Adrenal gland (tissue), 9 donors: ENCODE measurements at regions not wholly inside any gene's neighbourhood (a gene's known extent, or its start where the extent isn't known, plus 50 kb on each side); places are given as distances from the start of the nearest gene placed in this dataset.

Source experiments
- DNase-seq, 7 donors: peaks; one replicate each; pipeline ENCODE4 v3.0.0-alpha.2; 2019 to 2020
- H3K27ac ChIP-seq, 5 donors: fragments of 200-600 bp; sonication (generic) in 4 of 5; 1 replicate in 3 of 5; 2 replicates in 2 of 5; pipeline versions ENCODE4 v1.5.1 to v1.8.0; 2016 to 2020; ENCODE audit warnings: mild to moderate bottlenecking in 1 of 5
- H3K27me3 ChIP-seq: fragments of 200-600 bp; 2 replicates; pipeline ENCODE4 v1.8.0; 2021
- H3K36me3 ChIP-seq, 2 donors: fragments of 200-600 bp; replicated peaks in 1 of 2; 1 replicate in 1 of 2; 2 replicates in 1 of 2; pipeline versions ENCODE4 v1.5.1 to v1.8.0; 2018 to 2022
- H3K4me1 ChIP-seq, 2 donors: fragments of 200-600 bp; replicated peaks in 1 of 2; 1 replicate in 1 of 2; 2 replicates in 1 of 2; pipeline versions ENCODE4 v1.5.1 to v1.8.0; 2018 to 2021
- H3K4me3 ChIP-seq, 4 donors: fragments of 200-600 bp; sonication (generic) in 3 of 4; one replicate each; pipeline ENCODE4 v1.5.1; 2016 to 2018
- H3K9me3 ChIP-seq, 3 donors: fragments of 200-600 bp; sonication (generic) in 1 of 3; replicated peaks in 1 of 3; 1 replicate in 2 of 3; 2 replicates in 1 of 3; pipeline versions ENCODE4 v1.5.1 to v1.8.0; 2016 to 2021
- POLR2A ChIP-seq, 2 donors: fragments of 450-650 bp; IDR thresholded peaks; one replicate each; pipeline ENCODE4 v1.6.1; 2017; ENCODE audit warnings: antibody characterized with exemption in 2 of 2, mild to moderate bottlenecking in 2 of 2, moderate library complexity in 1 of 2
- WGBS, 4 donors: extraction: QIAGEN DNeasy Blood & Tissue Kit in 2 of 4; methylation state at CpG; one replicate each; pipeline versions ENCODE4 v1.1.5 to v1.1.7; 2013 to 2017; 5-methylcytosine and 5-hydroxymethylcytosine counted together
- intact Hi-C, 2 donors: fragments of 100-400 bp; cut with DNase I; formaldehyde crosslinking; loops; one replicate each; pipeline versions ENCODE4 v1.14.1 to v1.15.0; 2022 to 2023
- TF ChIP-seq, protein P1 (sequence below), 6 experiments: fragments of 450-650 bp in 4 of 6; fragments of 200-600 bp in 2 of 6; sonication (generic) in 1 of 6; IDR thresholded peaks; 1 replicate in 5 of 6; 2 replicates in 1 of 6; pipeline versions ENCODE4 v1.5.1 to v1.8.0; 2016 to 2021; ENCODE audit warnings: antibody characterized with exemption in 6 of 6, mild to moderate bottlenecking in 2 of 6, moderate library complexity in 1 of 6
- donor health status: healthy with polysubstance abuse.
- donor health status: Bipolar disorder and iron deficiency.
- donor health status: DM: yes; HTN: yes; CAD: no.
- donor health status: DM: no; HTN: no; CAD: no.
- donor health status: DM: no; HTN: no; CAD: no.

- H3K27me3 ChIP-seq: no peaks in the 10 kb centered on the region
- H3K4me3 ChIP-seq: no peak overlapping the region
- no peak for DNase-seq
- H3K4me1 ChIP-seq: no peaks in the 10 kb centered on the region
- 61 to 69% (median 66%) methylated on average over 4 of the region's 4 CpGs for WGBS, 4 donors
- no peak for TF ChIP-seq POLR2A (IDR thresholded peaks at IDR 0.05)
- TF ChIP-seq, protein P1, sequence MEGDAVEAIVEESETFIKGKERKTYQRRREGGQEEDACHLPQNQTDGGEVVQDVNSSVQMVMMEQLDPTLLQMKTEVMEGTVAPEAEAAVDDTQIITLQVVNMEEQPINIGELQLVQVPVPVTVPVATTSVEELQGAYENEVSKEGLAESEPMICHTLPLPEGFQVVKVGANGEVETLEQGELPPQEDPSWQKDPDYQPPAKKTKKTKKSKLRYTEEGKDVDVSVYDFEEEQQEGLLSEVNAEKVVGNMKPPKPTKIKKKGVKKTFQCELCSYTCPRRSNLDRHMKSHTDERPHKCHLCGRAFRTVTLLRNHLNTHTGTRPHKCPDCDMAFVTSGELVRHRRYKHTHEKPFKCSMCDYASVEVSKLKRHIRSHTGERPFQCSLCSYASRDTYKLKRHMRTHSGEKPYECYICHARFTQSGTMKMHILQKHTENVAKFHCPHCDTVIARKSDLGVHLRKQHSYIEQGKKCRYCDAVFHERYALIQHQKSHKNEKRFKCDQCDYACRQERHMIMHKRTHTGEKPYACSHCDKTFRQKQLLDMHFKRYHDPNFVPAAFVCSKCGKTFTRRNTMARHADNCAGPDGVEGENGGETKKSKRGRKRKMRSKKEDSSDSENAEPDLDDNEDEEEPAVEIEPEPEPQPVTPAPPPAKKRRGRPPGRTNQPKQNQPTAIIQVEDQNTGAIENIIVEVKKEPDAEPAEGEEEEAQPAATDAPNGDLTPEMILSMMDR (IDR thresholded peaks at IDR 0.05): no peak
- H3K36me3 ChIP-seq: no peaks in the 10 kb centered on the region
- H3K27ac ChIP-seq: no peak overlapping the region
- H3K9me3 ChIP-seq: no peaks in the 10 kb centered on the region
- intact Hi-C loops: no loop called here
Observed at GRCh38 chr9:18173923-18174322, 300.0 kb upstream of the ADAMTSL1 start.

DNA sequence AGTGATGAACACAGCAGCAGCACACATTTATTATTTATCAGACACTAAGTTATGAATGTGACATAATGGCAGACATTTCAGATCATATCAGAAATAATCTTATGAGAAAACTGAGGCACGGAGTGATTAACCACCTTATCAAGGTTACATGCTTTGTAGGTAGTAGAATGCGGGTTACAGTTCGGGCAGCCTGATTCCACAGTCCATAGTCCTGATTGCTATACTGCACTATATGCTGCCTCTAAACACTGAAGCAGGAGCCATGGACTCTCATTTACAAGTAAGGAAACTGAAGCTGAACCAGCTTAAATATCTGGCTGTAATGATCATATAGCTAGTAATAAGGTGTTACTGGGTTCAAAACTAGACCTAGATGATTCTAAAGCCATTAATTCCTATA lies 291.3 kb upstream of the ADAMTSL1 start:
- no peak for TF ChIP-seq POLR2A (IDR thresholded peaks at IDR 0.05)
- TF ChIP-seq, protein P1 (IDR thresholded peaks at IDR 0.05): no peak
- DNase-seq: no peak
- Histone ChIP-seq H3K4me3 (no peak overlapping the region), H3K27me3 (no peaks in the 10 kb centered on the region), H3K9me3 (no peaks in the 10 kb centered on the region), H3K36me3 (no peaks in the 10 kb centered on the region), H3K27ac (no peak overlapping the region), H3K4me1 (no peaks in the 10 kb centered on the region)
- intact Hi-C loops: no loop called here
- WGBS, 4 donors: 80 to 88% (median 84%) methylated on average over 3 of the region's 3 CpGs

GRCh38 chr9:18183974-18184373 lies 290.0 kb upstream of the ADAMTSL1 start:
- DNase-seq: no peak
- H3K27me3 ChIP-seq: no peaks in the 10 kb centered on the region
- TF ChIP-seq POLR2A (IDR thresholded peaks at IDR 0.05): no peak
- TF ChIP-seq, protein P1 (IDR thresholded peaks at IDR 0.05): no peak
- no peaks in the 10 kb centered on the region for H3K36me3 ChIP-seq
- H3K4me1 ChIP-seq: no peaks in the 10 kb centered on the region
- H3K27ac ChIP-seq: no peak overlapping the region
- WGBS, 4 donors: 37 to 58% (median 40%) methylated on average over 3 of the region's 3 CpGs
- intact Hi-C loops: no loop called here
- no peak overlapping the region for H3K4me3 ChIP-seq
- H3K9me3 ChIP-seq: no peaks in the 10 kb centered on the region

GRCh38 chr9:18184401-18184800 lies 289.6 kb upstream of the ADAMTSL1 start:
- no peaks in the 10 kb centered on the region for H3K4me1 ChIP-seq
- no peaks in the 10 kb centered on the region for H3K9me3 ChIP-seq
- WGBS, 4 donors: 69 to 82% (median 80%) methylated on average over 4 of the region's 4 CpGs
- no peak for DNase-seq
- H3K4me3 ChIP-seq: no peak overlapping the region
- TF ChIP-seq, protein P1 (IDR thresholded peaks at IDR 0.05): no peak
- TF ChIP-seq POLR2A (IDR thresholded peaks at IDR 0.05): no peak
- intact Hi-C loops: no loop called here
- no peaks in the 10 kb centered on the region for H3K27me3 ChIP-seq
- H3K27ac ChIP-seq: no peak overlapping the region
- no peaks in the 10 kb centered on the region for H3K36me3 ChIP-seq
